OCI-LY3 (cell line): ENCODE measurements at regions not wholly inside any gene's neighbourhood (a gene's known extent, or its start where the extent isn't known, plus 50 kb on each side); places are given as distances from the start of the nearest gene placed in this dataset.

ENCODE experiments used
- CTCF ChIP-seq: fragments of 200-600, 300-600 bp; sonication (generic); IDR thresholded peaks from 2 replicates; pipeline ENCODE4 v1.5.1; 2014; ENCODE audit warnings: antibody characterized with exemption, low read length, low read depth
- EZH2phosphoT487 ChIP-seq: fragments of 200-600 bp; shearing (Covaris generic); IDR thresholded peaks from 2 replicates; pipeline ENCODE4 v1.6.1; 2018; ENCODE audit warnings: antibody characterized with exemption, mixed run types, low read depth

DNA sequence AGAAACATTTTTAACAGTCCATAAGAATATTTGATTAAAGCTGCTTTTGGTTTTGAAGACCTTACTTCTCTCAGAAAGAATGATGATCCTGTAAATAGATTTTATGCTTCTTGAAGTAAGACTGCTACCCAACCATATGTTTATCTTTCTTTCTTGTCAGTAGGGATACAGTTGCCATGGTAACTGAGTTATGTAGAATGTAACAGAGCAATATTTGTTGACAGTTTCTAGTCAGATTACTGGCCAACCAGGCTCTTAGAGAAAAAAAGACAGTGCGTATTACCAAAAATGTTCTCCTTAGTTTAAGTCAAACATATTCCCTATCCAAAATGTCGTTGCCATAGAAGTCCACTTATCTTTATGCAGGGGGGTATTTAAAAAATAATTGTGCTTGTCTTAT lies 456.8 kb downstream of the PRR32 start:
- TF ChIP-seq EZH2phosphoT487 (no peak), CTCF (no peak)
